Thyroid gland (tissue), 4 donors: ENCODE measurements at regions not wholly inside any gene's neighbourhood (a gene's known extent, or its start where the extent isn't known, plus 50 kb on each side); places are given as distances from the start of the nearest gene placed in this dataset.

Source experiments
- DNase-seq, 2 donors: peaks; one replicate each; pipeline ENCODE4 v3.0.0-alpha.2; 2019
- H3K27ac ChIP-seq, 3 donors: fragments of 200-600 bp; sonication (generic); 1 replicate in 2 of 3; 2 replicates in 1 of 3; pipeline ENCODE4 v1.5.1; 2016 to 2019; ENCODE audit warnings: mild to moderate bottlenecking in 1 of 3, moderate library complexity in 1 of 3
- H3K27me3 ChIP-seq: fragments of 200-600 bp; sonication (generic); one replicate; pipeline ENCODE4 v1.5.1; 2019
- H3K36me3 ChIP-seq, 2 donors: fragments of 200-600 bp; sonication (generic); one replicate each; pipeline ENCODE4 v1.5.1; 2016 to 2019
- H3K4me1 ChIP-seq, 2 donors: fragments of 200-600 bp; sonication (generic); one replicate each; pipeline ENCODE4 v1.5.1; 2017 to 2019
- H3K4me3 ChIP-seq, 3 donors: fragments of 200-600 bp; sonication (generic); replicated peaks in 1 of 3; 1 replicate in 2 of 3; 2 replicates in 1 of 3; pipeline ENCODE4 v1.5.1; 2016; ENCODE audit warnings: mild to moderate bottlenecking in 1 of 3
- H3K9me3 ChIP-seq: fragments of 200-600 bp; sonication (generic); one replicate; pipeline ENCODE4 v1.5.1; 2017
- POLR2A ChIP-seq, 2 donors: fragments of 450-650 bp; IDR thresholded peaks; one replicate each; pipeline ENCODE4 v1.6.1; 2017; ENCODE audit warnings: antibody characterized with exemption in 2 of 2, mild to moderate bottlenecking in 2 of 2, moderate library complexity in 1 of 2
- WGBS, 2 donors: methylation state at CpG; one replicate each; pipeline ENCODE4 v1.1.5; 2017; 5-methylcytosine and 5-hydroxymethylcytosine counted together
- intact Hi-C: fragments of 100-400 bp; cut with DNase I; formaldehyde crosslinking; loops from one replicate; pipeline ENCODE4 v1.15.1; 2023
- TF ChIP-seq, protein P1 (sequence below), 6 experiments: fragments of 200-600 bp in 3 of 6; fragments of 450-650 bp in 3 of 6; sonication (generic) in 3 of 6; IDR thresholded peaks; one replicate each; pipeline ENCODE4 v1.5.1; 2016 to 2019; ENCODE audit warnings: antibody characterized with exemption in 6 of 6, mild to moderate bottlenecking in 2 of 6, inconsistent platforms in 1 of 6, moderate library complexity in 1 of 6

DNA sequence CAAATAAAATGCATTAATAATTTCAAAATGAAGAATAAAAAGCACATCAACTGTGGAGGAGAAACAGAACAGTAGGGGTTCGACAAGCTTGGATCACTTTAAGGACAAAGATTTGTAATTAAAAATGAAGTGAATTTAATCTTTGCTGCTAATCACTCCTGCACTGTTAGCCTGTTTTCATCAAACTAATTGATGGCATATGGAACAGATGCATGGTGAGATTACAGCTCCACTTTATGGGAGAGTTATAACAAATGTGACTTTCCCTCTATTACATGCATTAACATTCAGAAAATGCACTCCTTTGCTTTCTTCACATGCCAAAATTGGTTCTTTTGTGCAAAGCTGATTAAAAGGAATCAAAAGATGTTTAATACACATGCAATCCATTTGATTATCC lies 207.2 kb upstream of the C21orf91 start:
- intact Hi-C loops, result no loop called here
- Histone ChIP-seq H3K36me3 (no peaks in the 10 kb centered on the region), H3K4me1 (no peaks in the 10 kb centered on the region), H3K27ac (no peak overlapping the region), H3K9me3 (no peaks in the 10 kb centered on the region), H3K27me3 (no peaks in the 10 kb centered on the region), H3K4me3 (no peak overlapping the region)
- DNase-seq, result no peak
- 0% methylated on average over 1 of the region's 1 CpG for WGBS, 2 donors
- TF ChIP-seq, protein P1, sequence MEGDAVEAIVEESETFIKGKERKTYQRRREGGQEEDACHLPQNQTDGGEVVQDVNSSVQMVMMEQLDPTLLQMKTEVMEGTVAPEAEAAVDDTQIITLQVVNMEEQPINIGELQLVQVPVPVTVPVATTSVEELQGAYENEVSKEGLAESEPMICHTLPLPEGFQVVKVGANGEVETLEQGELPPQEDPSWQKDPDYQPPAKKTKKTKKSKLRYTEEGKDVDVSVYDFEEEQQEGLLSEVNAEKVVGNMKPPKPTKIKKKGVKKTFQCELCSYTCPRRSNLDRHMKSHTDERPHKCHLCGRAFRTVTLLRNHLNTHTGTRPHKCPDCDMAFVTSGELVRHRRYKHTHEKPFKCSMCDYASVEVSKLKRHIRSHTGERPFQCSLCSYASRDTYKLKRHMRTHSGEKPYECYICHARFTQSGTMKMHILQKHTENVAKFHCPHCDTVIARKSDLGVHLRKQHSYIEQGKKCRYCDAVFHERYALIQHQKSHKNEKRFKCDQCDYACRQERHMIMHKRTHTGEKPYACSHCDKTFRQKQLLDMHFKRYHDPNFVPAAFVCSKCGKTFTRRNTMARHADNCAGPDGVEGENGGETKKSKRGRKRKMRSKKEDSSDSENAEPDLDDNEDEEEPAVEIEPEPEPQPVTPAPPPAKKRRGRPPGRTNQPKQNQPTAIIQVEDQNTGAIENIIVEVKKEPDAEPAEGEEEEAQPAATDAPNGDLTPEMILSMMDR (IDR thresholded peaks at IDR 0.05), result no peak
- no peak for TF ChIP-seq POLR2A (IDR thresholded peaks at IDR 0.05)

DNA sequence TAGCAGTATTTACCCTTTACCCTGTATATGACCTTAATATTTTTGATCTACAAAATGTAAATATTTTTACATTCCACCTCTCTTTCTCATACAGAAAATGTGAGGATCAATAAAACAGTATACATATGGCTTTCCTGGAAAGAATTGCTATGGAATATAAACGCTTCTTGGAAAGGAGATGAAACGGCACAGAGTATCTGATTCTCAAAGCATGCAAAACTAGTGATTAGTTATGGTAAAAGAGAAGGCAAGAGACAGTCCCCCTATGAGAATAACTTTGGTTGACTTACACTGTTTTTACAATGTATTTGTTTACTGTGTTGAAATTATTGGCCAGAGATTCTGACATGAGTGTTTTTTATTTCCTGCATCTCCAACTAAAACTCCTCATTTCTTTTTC lies 204.6 kb upstream of the C21orf91 start:
- H3K27ac ChIP-seq, result no peak overlapping the region
- TF ChIP-seq, protein P1 (IDR thresholded peaks at IDR 0.05), result no peak
- no peak for TF ChIP-seq POLR2A (IDR thresholded peaks at IDR 0.05)
- 39 to 65% methylated on average over 2 of the region's 2 CpGs for WGBS, 2 donors
- H3K4me3 ChIP-seq, result no peak overlapping the region
- no peaks in the 10 kb centered on the region for H3K4me1 ChIP-seq
- intact Hi-C loops, result no loop called here
- no peaks in the 10 kb centered on the region for H3K36me3 ChIP-seq
- H3K9me3 ChIP-seq, result no peaks in the 10 kb centered on the region
- H3K27me3 ChIP-seq, result no peaks in the 10 kb centered on the region
- no peak for DNase-seq

DNA sequence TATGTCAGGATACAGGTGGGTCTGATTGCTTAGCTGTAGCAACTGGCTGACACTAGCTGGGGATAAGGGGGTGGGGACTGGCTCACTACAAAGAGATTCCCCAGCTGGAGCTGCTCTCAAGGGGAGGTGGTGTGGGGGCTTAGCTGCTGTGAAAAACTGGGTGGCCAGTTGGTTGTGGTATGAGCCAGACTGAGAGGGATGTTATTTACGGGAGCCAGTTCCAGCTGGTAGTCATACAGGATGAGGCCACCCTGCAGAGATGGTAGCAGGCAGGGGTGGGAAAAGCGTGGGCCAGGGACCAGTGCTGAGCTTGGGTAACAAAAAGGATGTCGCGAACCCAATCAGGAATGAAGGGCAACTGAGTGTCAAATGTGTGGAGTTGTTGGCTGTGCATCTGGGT lies 204.0 kb upstream of the C21orf91 start:
- TF ChIP-seq POLR2A (IDR thresholded peaks at IDR 0.05), result no peak
- TF ChIP-seq, protein P1 (IDR thresholded peaks at IDR 0.05), result no peak
- no peak overlapping the region for H3K4me3 ChIP-seq
- H3K36me3 ChIP-seq, result no peaks in the 10 kb centered on the region
- H3K9me3 ChIP-seq, result no peaks in the 10 kb centered on the region
- 75 to 80% methylated on average over 4 of the region's 4 CpGs for WGBS, 2 donors
- H3K27ac ChIP-seq, result no peak overlapping the region
- no peaks in the 10 kb centered on the region for H3K27me3 ChIP-seq
- H3K4me1 ChIP-seq, result no peaks in the 10 kb centered on the region
- intact Hi-C loops, result no loop called here
- DNase-seq, result no peak

DNA sequence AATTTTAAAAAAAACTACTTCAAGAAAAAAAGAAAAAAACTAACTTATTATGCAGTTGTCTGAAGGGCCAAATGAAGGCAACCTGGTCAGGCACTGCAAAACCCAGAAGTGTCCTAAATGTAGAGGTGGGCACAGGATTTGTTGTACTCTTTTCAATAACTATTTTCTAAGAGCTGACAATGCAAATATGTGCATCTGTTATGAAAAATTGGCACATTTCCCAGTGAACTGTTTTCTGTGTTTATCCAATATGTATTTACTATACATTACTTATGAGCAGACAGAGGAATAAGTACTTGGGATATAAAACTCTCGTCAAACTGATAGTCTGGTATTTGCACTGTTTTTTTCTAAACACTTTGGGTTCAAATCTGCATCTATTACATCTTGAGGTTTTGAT lies 188.0 kb upstream of the C21orf91 start:
- H3K36me3 ChIP-seq, result no peaks in the 10 kb centered on the region
- no peak for DNase-seq
- no peak overlapping the region for H3K27ac ChIP-seq
- no peak overlapping the region for H3K4me3 ChIP-seq
- intact Hi-C loops, result no loop called here
- H3K27me3 ChIP-seq, result no peaks in the 10 kb centered on the region
- WGBS, 2 donors, result 70 to 74% methylated on average over 1 of the region's 1 CpG
- TF ChIP-seq, protein P1 (IDR thresholded peaks at IDR 0.05), result no peak
- no peak for TF ChIP-seq POLR2A (IDR thresholded peaks at IDR 0.05)
- H3K9me3 ChIP-seq, result no peaks in the 10 kb centered on the region
- no peaks in the 10 kb centered on the region for H3K4me1 ChIP-seq

DNA sequence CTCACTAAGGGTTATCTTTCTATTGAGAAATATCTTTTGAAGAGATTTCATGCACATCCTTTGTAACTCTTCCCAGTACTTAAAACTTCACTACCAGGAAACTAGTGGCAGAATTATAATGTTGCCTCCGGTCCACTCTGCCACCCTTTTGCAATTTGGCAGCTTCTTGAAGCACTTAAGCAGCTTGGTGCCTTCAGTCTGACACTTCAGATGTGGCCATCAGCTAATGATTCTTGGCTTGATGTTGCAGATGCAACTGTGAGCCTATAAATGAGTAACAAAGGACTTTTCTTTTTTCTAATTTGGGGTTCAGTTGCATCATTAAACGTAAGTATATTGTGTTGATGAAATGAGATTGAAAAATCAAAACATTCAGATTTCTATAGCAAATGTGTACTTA lies 187.5 kb upstream of the C21orf91 start:
- Histone ChIP-seq H3K36me3 (no peaks in the 10 kb centered on the region), H3K27me3 (no peaks in the 10 kb centered on the region), H3K9me3 (no peaks in the 10 kb centered on the region), H3K27ac (no peak overlapping the region), H3K4me3 (no peak overlapping the region), H3K4me1 (no peaks in the 10 kb centered on the region)
- no peak for DNase-seq
- TF ChIP-seq, protein P1 (IDR thresholded peaks at IDR 0.05), result no peak
- TF ChIP-seq POLR2A (IDR thresholded peaks at IDR 0.05), result no peak
- 71 to 84% methylated on average over 2 of the region's 2 CpGs for WGBS, 2 donors
- intact Hi-C loops, result no loop called here
